ENCODE measurements at regions not wholly inside any gene's neighbourhood (a gene's known extent, or its start where the extent isn't known, plus 50 kb on each side); places are given as distances from the start of the nearest gene placed in this dataset.

GRCh38 chr7:93016681-93017381, 100.9 kb downstream of the SAMD9 start:
- no peaks in the 10 kb centered on the region for H3K27me3 ChIP-seq
- TF ChIP-seq EP300 (IDR thresholded peaks at IDR 0.05) (no peak), POLR2A (IDR thresholded peaks at IDR 0.05) (no peak)
- TF ChIP-seq, protein P1, sequence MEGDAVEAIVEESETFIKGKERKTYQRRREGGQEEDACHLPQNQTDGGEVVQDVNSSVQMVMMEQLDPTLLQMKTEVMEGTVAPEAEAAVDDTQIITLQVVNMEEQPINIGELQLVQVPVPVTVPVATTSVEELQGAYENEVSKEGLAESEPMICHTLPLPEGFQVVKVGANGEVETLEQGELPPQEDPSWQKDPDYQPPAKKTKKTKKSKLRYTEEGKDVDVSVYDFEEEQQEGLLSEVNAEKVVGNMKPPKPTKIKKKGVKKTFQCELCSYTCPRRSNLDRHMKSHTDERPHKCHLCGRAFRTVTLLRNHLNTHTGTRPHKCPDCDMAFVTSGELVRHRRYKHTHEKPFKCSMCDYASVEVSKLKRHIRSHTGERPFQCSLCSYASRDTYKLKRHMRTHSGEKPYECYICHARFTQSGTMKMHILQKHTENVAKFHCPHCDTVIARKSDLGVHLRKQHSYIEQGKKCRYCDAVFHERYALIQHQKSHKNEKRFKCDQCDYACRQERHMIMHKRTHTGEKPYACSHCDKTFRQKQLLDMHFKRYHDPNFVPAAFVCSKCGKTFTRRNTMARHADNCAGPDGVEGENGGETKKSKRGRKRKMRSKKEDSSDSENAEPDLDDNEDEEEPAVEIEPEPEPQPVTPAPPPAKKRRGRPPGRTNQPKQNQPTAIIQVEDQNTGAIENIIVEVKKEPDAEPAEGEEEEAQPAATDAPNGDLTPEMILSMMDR (IDR thresholded peaks at IDR 0.05), result no peak
- no peaks in the 10 kb centered on the region for H3K9me3 ChIP-seq
- H3K27ac ChIP-seq, result no peak overlapping the region
- WGBS, 2 donors, result 62 to 68% methylated on average over 8 of the region's 8 CpGs
- no peak overlapping the region for H3K4me3 ChIP-seq
- DNase-seq (ENCODE audit: low spot score in 2 of 2), result no peak
- H3K36me3 ChIP-seq, result no peaks in the 10 kb centered on the region
- peaks cover 0 to 27% (median 6%) of the 10 kb centered on the region in 4 donors for H3K4me1 ChIP-seq

DNA sequence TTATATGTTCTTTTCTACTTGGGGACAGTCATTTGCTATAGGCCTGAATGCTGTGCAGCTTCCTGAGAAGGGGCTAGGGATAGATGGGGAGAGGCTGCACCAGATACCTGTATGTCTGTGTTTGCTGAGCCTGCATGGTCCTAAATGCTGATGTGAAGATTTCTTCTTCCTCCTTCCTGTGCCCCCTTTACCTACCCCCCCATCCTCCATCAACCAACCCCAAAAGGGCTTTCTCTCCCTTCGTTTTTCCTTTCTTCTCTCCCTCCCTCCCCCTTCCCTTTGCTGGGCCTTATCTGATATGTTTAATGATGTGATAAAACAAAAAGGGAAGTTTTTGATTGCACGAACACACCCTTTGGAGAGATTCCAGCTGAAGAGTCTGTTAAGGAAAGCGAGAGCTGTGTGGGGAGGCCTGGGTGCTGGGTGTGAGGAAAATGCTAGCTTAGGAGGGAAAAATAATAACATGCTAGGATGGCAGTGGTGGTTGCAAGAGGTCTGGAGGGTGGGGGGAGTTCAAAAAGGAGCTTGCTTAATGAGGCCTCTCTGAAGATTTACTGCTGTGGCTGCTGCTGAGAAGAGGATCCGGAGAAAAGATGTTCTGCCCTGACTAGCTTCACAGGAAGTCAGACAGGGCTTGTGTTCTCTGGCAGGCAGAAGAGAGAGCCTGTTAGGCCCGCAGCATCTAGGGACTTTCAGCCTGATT, 101.8 kb downstream of the SAMD9 start:
- H3K36me3 ChIP-seq, result no peaks in the 10 kb centered on the region
- no peak overlapping the region for H3K4me3 ChIP-seq
- H3K27ac ChIP-seq, result peak overlapping the region in 2 of 4 donors; percentile 1 to 20
- H3K9me3 ChIP-seq, result no peaks in the 10 kb centered on the region
- TF ChIP-seq EP300 (IDR thresholded peaks at IDR 0.05), result no peak
- no peak for TF ChIP-seq POLR2A (IDR thresholded peaks at IDR 0.05)
- DNase-seq (ENCODE audit: low spot score in 2 of 2), result no peak
- WGBS, 2 donors, result 20 to 23% methylated on average over 5 of the region's 5 CpGs
- H3K27me3 ChIP-seq, result no peaks in the 10 kb centered on the region
- H3K4me1 ChIP-seq, result peaks cover 0 to 27% (median 6%) of the 10 kb centered on the region in 4 donors

DNA sequence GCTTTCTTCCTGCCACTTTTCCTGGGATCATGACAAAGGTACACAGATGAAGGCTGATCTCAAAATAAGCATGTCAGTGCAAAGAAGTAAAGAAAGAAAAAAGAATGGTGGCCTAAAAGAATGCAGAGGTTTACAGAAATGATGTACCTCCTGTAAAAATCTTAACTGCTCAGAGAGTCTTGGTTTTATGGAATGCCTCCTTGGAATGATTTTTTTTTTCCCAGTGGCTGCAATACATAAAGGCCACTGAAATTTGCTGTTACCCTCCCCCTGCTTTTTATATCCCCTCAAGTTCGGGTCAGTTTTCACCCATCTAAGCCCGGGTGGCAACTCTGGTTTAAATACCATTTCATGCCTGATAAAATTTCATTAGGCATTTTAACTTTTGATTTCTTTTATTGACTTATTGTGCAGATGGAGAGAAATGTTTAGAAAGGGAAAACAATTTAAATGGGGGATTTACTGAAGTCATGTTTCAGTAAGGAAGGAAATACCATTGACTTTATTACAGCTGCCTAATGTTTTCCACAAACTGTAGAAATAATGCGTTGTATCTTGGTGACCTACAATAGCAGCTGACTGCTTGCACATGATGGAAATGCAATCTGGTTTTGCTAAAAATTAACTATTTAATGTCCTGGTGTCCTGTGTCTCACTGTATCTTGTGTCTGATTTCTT, 102.5 kb downstream of the SAMD9 start:
- peak overlapping the region in 1 of 4 donors; percentile 20 for H3K27ac ChIP-seq
- peaks cover 0 to 27% (median 6%) of the 10 kb centered on the region in 4 donors for H3K4me1 ChIP-seq
- H3K36me3 ChIP-seq, result no peaks in the 10 kb centered on the region
- H3K9me3 ChIP-seq, result no peaks in the 10 kb centered on the region
- TF ChIP-seq EP300 (IDR thresholded peaks at IDR 0.05), result no peak
- TF ChIP-seq POLR2A (IDR thresholded peaks at IDR 0.05), result no peak
- TF ChIP-seq, protein P1 (IDR thresholded peaks at IDR 0.05), result no peak
- no peaks in the 10 kb centered on the region for H3K27me3 ChIP-seq
- DNase-seq (ENCODE audit: low spot score in 2 of 2), result no peak
- 26 to 28% methylated on average over 3 of the region's 3 CpGs for WGBS, 2 donors
- no peak overlapping the region for H3K4me3 ChIP-seq

GRCh38 chr7:93014410-93014809, 103.4 kb downstream of the SAMD9 start:
- TF ChIP-seq, protein P1 (IDR thresholded peaks at IDR 0.05), result no peak
- no peak for TF ChIP-seq POLR2A (IDR thresholded peaks at IDR 0.05)
- TF ChIP-seq EP300 (IDR thresholded peaks at IDR 0.05), result no peak
- 11 to 38% methylated on average over 1 of the region's 1 CpG for WGBS, 2 donors

GRCh38 chr7:93013446-93014061, 104.2 kb downstream of the SAMD9 start:
- TF ChIP-seq EP300 (IDR thresholded peaks at IDR 0.05) (no peak), POLR2A (IDR thresholded peaks at IDR 0.05) (no peak)
- TF ChIP-seq, protein P1 (IDR thresholded peaks at IDR 0.05), result no peak
- H3K9me3 ChIP-seq, result no peaks in the 10 kb centered on the region
- WGBS, 2 donors, result 92 to 98% methylated on average over 2 of the region's 2 CpGs
- H3K4me1 ChIP-seq, result peaks cover 0 to 27% (median 6%) of the 10 kb centered on the region in 4 donors
- no peak for DNase-seq (ENCODE audit: low spot score in 2 of 2)
- H3K27me3 ChIP-seq, result no peaks in the 10 kb centered on the region
- no peak overlapping the region for H3K27ac ChIP-seq
- no peaks in the 10 kb centered on the region for H3K36me3 ChIP-seq
- H3K4me3 ChIP-seq, result no peak overlapping the region

More at GRCh38 chr7:93014410-93014809, 103.4 kb downstream of the SAMD9 start:
- Histone ChIP-seq H3K27ac (no peak overlapping the region), H3K27me3 (no peaks in the 10 kb centered on the region), H3K4me3 (no peak overlapping the region), H3K4me1 (peaks cover 0 to 27% (median 6%) of the 10 kb centered on the region in 4 donors), H3K9me3 (no peaks in the 10 kb centered on the region), H3K36me3 (no peaks in the 10 kb centered on the region)
- no peak for DNase-seq (ENCODE audit: low spot score in 2 of 2)
